SK-N-SH treated with all-trans-retinoic acid at 6 μM for 48 hours (cell line): ENCODE measurements at regions not wholly inside any gene's neighbourhood (a gene's known extent, or its start where the extent isn't known, plus 50 kb on each side); places are given as distances from the start of the nearest gene placed in this dataset.

ENCODE experiments used
- ATAC-seq: fragments of 200-7000 bp; cut with Tn5 transposase; 3 replicates; pipeline ENCODE4 v1.9.1; 2020; ENCODE audit warnings: mild to moderate bottlenecking, moderate library complexity
- ARNTL ChIP-seq: fragments of 450-650 bp; formaldehyde crosslinking; IDR thresholded peaks from 2 replicates; pipeline ENCODE4 v1.5.0; 2020; ENCODE audit warnings: low read depth, mild to moderate bottlenecking, moderate library complexity, borderline replicate concordance
- BACH2 ChIP-seq: fragments of 250-450 bp; sonication (Bioruptor Pico); IDR thresholded peaks from 2 replicates; pipeline ENCODE4 v1.9.0; 2021; ENCODE audit warnings: mild to moderate bottlenecking, borderline replicate concordance
- CSDC2 ChIP-seq: fragments of 250-450 bp; sonication (Bioruptor Pico); IDR thresholded peaks from 2 replicates; pipeline ENCODE4 v1.5.0; 2020; ENCODE audit warnings: mild to moderate bottlenecking, moderate library complexity
- GLIS3 ChIP-seq: fragments of 250-450 bp; sonication (Bioruptor Pico); IDR thresholded peaks from 2 replicates; pipeline ENCODE4 v1.5.0; 2020; ENCODE audit warnings: mild to moderate bottlenecking, moderate library complexity
- ISL1 ChIP-seq: fragments of 250-450 bp; sonication (Bioruptor Pico); IDR thresholded peaks from 2 replicates; pipeline ENCODE4 v2.1.2; 2022; ENCODE audit warnings: mild to moderate bottlenecking, moderate library complexity
- RARB ChIP-seq: fragments of 250-450 bp; sonication (Bioruptor Pico); IDR thresholded peaks from 2 replicates; pipeline ENCODE4 v1.8.0; 2021; ENCODE audit warnings: mild to moderate bottlenecking, moderate library complexity
- SNAI2 ChIP-seq: fragments of 250-450 bp; sonication (Bioruptor Pico); IDR thresholded peaks from 2 replicates; pipeline ENCODE4 v1.5.0; 2020; ENCODE audit warnings: mild to moderate bottlenecking, moderate library complexity
- TCF4 ChIP-seq: fragments of 250-450 bp; sonication (Bioruptor Pico); IDR thresholded peaks from 2 replicates; pipeline ENCODE4 v1.8.0; 2021; ENCODE audit warnings: mild to moderate bottlenecking, moderate library complexity, borderline replicate concordance
- TOX ChIP-seq: fragments of 250-450 bp; sonication (Bioruptor Pico); IDR thresholded peaks from 2 replicates; pipeline ENCODE4 v1.8.0; 2021; ENCODE audit warnings: mild to moderate bottlenecking, moderate library complexity, borderline replicate concordance
- ZC3H10 ChIP-seq: fragments of 250-450 bp; sonication (Bioruptor Pico); IDR thresholded peaks from 2 replicates; pipeline ENCODE4 v1.5.1; 2021; ENCODE audit warnings: mild to moderate bottlenecking, moderate library complexity
- ZFP30 ChIP-seq: fragments of 450-650 bp; formaldehyde crosslinking; IDR thresholded peaks from 2 replicates; pipeline ENCODE4 v1.5.0; 2022; ENCODE audit warnings: mild to moderate bottlenecking, moderate library complexity
- ZNF70 ChIP-seq: fragments of 450-650 bp; formaldehyde crosslinking; IDR thresholded peaks from 2 replicates; pipeline ENCODE4 v1.5.0; 2020; ENCODE audit warnings: mild to moderate bottlenecking, moderate library complexity
- ZNF8 ChIP-seq: fragments of 450-650 bp; formaldehyde crosslinking; IDR thresholded peaks from 2 replicates; pipeline ENCODE4 v1.5.0; 2020; ENCODE audit warnings: mild to moderate bottlenecking, moderate library complexity
- TF ChIP-seq, protein P1 (sequence below): fragments of 250-450 bp; sonication (Bioruptor Pico); IDR thresholded peaks from 2 replicates; pipeline ENCODE4 v1.5.1; 2021; ENCODE audit warnings: mild to moderate bottlenecking, moderate library complexity
- TF ChIP-seq, protein P2 (sequence below): fragments of 250-450 bp; sonication (Bioruptor Pico); IDR thresholded peaks from 2 replicates; pipeline ENCODE4 v1.5.0; 2020; ENCODE audit warnings: mild to moderate bottlenecking, moderate library complexity
- TF ChIP-seq, protein P3 (sequence below): fragments of 250-450 bp; sonication (Bioruptor Pico); IDR thresholded peaks from 2 replicates; pipeline ENCODE4 v1.8.0; 2020; ENCODE audit warnings: mild to moderate bottlenecking, moderate library complexity, borderline replicate concordance
- TF ChIP-seq, protein P4 (sequence below): fragments of 250-450 bp; sonication (Bioruptor Pico); IDR thresholded peaks from 2 replicates; pipeline ENCODE4 v1.5.1; 2020; ENCODE audit warnings: low read depth, mild to moderate bottlenecking, moderate library complexity

DNA sequence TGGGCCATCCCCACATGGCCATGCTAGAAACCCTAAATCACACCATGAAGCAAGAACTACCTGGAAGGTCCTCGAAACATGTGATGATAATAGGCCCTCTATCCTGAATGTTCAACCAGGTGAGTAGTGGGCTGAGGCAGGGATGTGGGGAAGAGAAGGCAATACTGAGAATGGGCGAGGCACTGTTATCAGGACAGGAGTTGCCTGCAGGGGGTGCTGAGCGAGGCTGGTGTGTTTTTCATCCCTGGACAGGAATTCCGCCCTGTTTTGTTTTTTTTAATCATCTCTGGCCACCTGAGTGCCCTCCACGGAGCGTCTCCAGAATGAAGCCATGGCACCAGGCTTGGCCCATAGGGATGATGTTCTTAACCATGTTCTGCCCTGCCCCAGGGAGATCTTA, 103.0 kb upstream of the SOX11 start:
- no peak for TF ChIP-seq ZNF8 (CRISPR knock-in tag)
- TF ChIP-seq, protein P1, sequence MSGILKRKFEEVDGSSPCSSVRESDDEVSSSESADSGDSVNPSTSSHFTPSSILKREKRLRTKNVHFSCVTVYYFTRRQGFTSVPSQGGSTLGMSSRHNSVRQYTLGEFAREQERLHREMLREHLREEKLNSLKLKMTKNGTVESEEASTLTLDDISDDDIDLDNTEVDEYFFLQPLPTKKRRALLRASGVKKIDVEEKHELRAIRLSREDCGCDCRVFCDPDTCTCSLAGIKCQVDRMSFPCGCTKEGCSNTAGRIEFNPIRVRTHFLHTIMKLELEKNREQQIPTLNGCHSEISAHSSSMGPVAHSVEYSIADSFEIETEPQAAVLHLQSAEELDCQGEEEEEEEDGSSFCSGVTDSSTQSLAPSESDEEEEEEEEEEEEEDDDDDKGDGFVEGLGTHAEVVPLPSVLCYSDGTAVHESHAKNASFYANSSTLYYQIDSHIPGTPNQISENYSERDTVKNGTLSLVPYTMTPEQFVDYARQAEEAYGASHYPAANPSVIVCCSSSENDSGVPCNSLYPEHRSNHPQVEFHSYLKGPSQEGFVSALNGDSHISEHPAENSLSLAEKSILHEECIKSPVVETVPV (CRISPR knock-in tag), result no peak
- no peak for TF ChIP-seq RARB (CRISPR knock-in tag)
- TF ChIP-seq ZC3H10, result no peak
- ATAC-seq, result no peak

DNA sequence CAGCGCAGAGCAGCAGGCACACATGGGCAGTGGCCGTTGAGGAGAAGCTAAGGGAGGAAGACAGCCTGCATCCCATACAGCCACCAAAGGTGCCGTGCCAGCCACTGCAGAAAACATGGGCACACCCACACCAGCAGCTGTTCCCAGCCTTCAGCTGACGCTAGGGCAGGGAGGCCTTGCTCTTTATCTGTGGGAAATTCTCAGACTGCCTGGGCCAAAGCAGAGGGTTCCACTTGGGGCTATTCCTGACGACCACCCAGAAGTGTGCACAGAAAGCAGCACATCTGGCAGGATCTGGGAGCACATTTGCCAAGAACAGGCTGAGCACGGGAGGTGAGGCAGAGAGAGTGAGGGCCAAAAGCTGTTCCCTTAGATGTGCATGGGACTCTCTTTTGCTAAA, 101.3 kb upstream of the SOX11 start:
- no peak for ATAC-seq
- no peak for TF ChIP-seq CSDC2 (CRISPR knock-in tag)
- no peak for TF ChIP-seq GLIS3 (CRISPR knock-in tag)
- TF ChIP-seq SNAI2 (CRISPR knock-in tag), result no peak
- TF ChIP-seq, protein P2, sequence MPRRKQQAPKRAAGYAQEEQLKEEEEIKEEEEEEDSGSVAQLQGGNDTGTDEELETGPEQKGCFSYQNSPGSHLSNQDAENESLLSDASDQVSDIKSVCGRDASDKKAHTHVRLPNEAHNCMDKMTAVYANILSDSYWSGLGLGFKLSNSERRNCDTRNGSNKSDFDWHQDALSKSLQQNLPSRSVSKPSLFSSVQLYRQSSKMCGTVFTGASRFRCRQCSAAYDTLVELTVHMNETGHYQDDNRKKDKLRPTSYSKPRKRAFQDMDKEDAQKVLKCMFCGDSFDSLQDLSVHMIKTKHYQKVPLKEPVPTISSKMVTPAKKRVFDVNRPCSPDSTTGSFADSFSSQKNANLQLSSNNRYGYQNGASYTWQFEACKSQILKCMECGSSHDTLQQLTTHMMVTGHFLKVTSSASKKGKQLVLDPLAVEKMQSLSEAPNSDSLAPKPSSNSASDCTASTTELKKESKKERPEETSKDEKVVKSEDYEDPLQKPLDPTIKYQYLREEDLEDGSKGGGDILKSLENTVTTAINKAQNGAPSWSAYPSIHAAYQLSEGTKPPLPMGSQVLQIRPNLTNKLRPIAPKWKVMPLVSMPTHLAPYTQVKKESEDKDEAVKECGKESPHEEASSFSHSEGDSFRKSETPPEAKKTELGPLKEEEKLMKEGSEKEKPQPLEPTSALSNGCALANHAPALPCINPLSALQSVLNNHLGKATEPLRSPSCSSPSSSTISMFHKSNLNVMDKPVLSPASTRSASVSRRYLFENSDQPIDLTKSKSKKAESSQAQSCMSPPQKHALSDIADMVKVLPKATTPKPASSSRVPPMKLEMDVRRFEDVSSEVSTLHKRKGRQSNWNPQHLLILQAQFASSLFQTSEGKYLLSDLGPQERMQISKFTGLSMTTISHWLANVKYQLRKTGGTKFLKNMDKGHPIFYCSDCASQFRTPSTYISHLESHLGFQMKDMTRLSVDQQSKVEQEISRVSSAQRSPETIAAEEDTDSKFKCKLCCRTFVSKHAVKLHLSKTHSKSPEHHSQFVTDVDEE (CRISPR knock-in tag), result no peak
- no peak for TF ChIP-seq ZFP30
- TF ChIP-seq TCF4 (CRISPR knock-in tag), result no peak
- TF ChIP-seq ARNTL (CRISPR knock-in tag), result no peak
- TF ChIP-seq ZNF70 (CRISPR knock-in tag), result no peak
- TF ChIP-seq ZC3H10, result no peak
- no peak for TF ChIP-seq BACH2 (CRISPR knock-in tag)

DNA sequence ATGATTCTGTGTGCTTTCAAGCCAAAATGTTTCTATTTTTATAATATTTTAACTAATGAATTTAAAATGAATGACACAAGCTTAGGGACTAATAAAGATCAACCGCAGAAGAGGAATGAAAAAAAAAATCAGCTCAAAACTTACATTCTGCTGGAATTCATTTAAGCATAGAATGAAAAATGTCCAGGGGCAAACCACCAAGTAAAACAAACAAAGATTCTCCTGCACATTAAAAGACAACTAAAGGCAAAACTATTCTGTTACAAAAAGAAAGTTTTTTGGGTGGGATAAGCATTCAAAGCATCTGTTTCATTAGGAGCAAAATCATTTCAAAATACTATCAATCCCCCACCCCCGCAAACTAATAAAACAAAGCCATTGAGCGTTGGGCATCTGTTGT, 99.3 kb upstream of the SOX11 start:
- no peak for ATAC-seq
- no peak for TF ChIP-seq TOX (CRISPR knock-in tag)
- TF ChIP-seq RARB (CRISPR knock-in tag), result no peak
- no peak for TF ChIP-seq SNAI2 (CRISPR knock-in tag)
- no peak for TF ChIP-seq ISL1 (CRISPR knock-in tag)

DNA sequence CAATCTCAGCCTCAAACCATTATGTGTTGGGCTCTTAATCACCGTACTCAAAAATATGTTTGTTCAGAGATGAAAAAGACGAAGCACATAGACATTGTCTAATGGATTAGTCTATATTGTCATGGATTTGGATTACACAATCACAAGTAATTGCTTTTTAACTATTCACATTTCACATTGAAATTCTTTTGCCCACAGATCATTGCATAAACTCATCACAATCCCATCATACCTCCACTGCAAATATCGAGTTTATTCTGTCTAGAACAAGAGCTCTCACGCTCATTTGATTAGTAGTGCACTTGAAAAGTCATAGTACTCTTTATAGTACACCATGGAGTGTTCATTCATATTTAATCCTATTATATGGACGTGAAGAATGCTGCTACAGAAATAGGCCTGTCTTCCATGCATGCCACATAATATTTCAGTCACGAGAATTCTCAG, 97.9 kb upstream of the SOX11 start:
- TF ChIP-seq, protein P3, sequence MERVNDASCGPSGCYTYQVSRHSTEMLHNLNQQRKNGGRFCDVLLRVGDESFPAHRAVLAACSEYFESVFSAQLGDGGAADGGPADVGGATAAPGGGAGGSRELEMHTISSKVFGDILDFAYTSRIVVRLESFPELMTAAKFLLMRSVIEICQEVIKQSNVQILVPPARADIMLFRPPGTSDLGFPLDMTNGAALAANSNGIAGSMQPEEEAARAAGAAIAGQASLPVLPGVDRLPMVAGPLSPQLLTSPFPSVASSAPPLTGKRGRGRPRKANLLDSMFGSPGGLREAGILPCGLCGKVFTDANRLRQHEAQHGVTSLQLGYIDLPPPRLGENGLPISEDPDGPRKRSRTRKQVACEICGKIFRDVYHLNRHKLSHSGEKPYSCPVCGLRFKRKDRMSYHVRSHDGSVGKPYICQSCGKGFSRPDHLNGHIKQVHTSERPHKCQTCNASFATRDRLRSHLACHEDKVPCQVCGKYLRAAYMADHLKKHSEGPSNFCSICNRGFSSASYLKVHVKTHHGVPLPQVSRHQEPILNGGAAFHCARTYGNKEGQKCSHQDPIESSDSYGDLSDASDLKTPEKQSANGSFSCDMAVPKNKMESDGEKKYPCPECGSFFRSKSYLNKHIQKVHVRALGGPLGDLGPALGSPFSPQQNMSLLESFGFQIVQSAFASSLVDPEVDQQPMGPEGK (CRISPR knock-in tag), result no peak
- no peak for TF ChIP-seq ZNF8 (CRISPR knock-in tag)
- TF ChIP-seq BACH2 (CRISPR knock-in tag), result no peak
- no peak for ATAC-seq

DNA sequence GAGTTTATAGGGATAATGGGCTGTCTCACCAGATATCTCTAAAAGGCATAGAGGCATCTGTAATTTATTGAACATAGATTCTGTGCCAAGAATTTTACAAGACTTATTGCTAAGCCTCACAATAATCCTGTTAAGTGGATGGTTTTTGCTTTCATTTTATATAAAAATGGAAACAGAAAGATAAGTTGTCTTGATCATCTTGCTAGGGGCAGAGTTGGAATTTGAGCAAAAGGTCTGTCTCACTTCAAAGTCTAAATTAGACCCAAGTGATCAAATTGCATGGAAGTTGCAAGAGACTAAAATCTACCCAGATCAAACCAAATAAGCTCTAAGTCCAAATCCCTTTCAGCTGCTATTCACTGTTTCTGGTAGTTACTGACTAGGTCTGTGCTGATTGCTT, 95.3 kb upstream of the SOX11 start:
- no peak for TF ChIP-seq RARB (CRISPR knock-in tag)
- no peak for TF ChIP-seq ARNTL (CRISPR knock-in tag)
- TF ChIP-seq TCF4 (CRISPR knock-in tag), result peak; percentile 52; the same call in 1 of the 2 replicates
- TF ChIP-seq ISL1 (CRISPR knock-in tag), result peak; percentile 57
- TF ChIP-seq, protein P2 (CRISPR knock-in tag), result peak; percentile 78; the same call in 1 of the 2 replicates
- no peak for TF ChIP-seq ZC3H10
- TF ChIP-seq, protein P4, sequence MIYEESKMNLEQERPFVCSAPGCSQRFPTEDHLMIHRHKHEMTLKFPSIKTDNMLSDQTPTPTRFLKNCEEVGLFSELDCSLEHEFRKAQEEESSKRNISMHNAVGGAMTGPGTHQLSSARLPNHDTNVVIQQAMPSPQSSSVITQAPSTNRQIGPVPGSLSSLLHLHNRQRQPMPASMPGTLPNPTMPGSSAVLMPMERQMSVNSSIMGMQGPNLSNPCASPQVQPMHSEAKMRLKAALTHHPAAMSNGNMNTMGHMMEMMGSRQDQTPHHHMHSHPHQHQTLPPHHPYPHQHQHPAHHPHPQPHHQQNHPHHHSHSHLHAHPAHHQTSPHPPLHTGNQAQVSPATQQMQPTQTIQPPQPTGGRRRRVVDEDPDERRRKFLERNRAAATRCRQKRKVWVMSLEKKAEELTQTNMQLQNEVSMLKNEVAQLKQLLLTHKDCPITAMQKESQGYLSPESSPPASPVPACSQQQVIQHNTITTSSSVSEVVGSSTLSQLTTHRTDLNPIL, result no peak
- TF ChIP-seq, all 23 proteins: peak for 3
- no peak for ATAC-seq
